ENCODE measurements at regions not wholly inside any gene's neighbourhood (a gene's known extent, or its start where the extent isn't known, plus 50 kb on each side); places are given as distances from the start of the nearest gene placed in this dataset.

GRCh38 chr1:194069831-194070218, 883.4 kb upstream of the B3GALT2 start:
- no peak overlapping the region for H2AFZ ChIP-seq (ENCODE audit: low read length)
- H3K27me3 ChIP-seq (ENCODE audit: insufficient read depth, low read length), result no peaks in the 10 kb centered on the region
- no peaks in the 10 kb centered on the region for H3K79me2 ChIP-seq (ENCODE audit: insufficient read depth, low read length)
- no peaks in the 10 kb centered on the region for H3K36me3 ChIP-seq (ENCODE audit: insufficient read depth, low read length)
- no peaks in the 10 kb centered on the region for H3K4me1 ChIP-seq (ENCODE audit: insufficient read depth, low read length, severe bottlenecking)
- H3K4me3 ChIP-seq (ENCODE audit: low read depth, low read length, poor library complexity, severe bottlenecking), result no peak overlapping the region
- H4K20me1 ChIP-seq (ENCODE audit: insufficient read depth, low read length), result no peaks in the 10 kb centered on the region
- no peaks in the 10 kb centered on the region; the same call in 1 of the 2 replicates for H3F3A ChIP-seq (ENCODE audit: insufficient read depth, low read length)
- no peak overlapping the region for H3K27ac ChIP-seq (ENCODE audit: low read depth, low read length, poor library complexity, severe bottlenecking)
- TF ChIP-seq EZH2 (IDR thresholded peaks at IDR 0.05; ENCODE audit: borderline replicate concordance, low read length), result no peak
- TF ChIP-seq, protein P1, sequence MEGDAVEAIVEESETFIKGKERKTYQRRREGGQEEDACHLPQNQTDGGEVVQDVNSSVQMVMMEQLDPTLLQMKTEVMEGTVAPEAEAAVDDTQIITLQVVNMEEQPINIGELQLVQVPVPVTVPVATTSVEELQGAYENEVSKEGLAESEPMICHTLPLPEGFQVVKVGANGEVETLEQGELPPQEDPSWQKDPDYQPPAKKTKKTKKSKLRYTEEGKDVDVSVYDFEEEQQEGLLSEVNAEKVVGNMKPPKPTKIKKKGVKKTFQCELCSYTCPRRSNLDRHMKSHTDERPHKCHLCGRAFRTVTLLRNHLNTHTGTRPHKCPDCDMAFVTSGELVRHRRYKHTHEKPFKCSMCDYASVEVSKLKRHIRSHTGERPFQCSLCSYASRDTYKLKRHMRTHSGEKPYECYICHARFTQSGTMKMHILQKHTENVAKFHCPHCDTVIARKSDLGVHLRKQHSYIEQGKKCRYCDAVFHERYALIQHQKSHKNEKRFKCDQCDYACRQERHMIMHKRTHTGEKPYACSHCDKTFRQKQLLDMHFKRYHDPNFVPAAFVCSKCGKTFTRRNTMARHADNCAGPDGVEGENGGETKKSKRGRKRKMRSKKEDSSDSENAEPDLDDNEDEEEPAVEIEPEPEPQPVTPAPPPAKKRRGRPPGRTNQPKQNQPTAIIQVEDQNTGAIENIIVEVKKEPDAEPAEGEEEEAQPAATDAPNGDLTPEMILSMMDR (IDR thresholded peaks at IDR 0.05; ENCODE audit: low read length), result no peak
- H3K4me2 ChIP-seq (ENCODE audit: low read length), result no peak overlapping the region
- H3K9me2 ChIP-seq (ENCODE audit: low read depth, low read length), result no peaks in the 10 kb centered on the region
- H3K9ac ChIP-seq (ENCODE audit: low read length), result no peak overlapping the region
- H3K9me3 ChIP-seq (ENCODE audit: low read length), result no peaks in the 10 kb centered on the region

DNA sequence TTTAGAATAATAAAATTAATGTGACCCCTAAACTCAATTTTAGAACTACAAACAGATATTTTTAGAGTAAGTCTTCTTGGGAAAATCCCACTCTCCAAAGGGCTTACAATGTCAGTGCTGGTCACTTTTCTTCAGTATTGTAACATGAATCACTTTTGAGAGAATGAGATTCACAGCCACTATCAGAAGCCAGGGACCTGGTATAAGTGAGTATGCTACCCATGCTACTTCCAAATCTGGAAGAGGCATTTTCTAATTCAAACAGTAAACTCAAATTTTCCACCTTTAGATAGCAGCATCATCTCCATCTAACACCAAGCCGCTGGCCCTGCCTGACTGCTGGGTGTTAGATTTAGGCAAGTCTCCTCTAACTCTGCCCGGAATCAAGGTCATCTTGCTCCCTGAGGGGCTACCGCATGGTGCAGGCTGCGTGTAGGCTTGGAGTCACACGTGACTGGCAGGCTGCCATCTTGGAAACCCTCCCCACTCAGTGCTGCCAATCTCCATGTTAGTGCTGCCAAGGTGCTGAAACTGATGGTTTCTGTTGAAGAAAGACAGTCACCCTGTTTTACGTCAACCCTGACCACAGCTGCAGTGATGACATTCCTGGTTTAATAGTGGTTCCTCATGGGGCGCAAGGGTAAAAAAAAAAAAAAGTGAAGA, 882.9 kb upstream of the B3GALT2 start:
- H3F3A ChIP-seq (ENCODE audit: insufficient read depth, low read length), result no peaks in the 10 kb centered on the region; the same call in 1 of the 2 replicates
- TF ChIP-seq, protein P1 (IDR thresholded peaks at IDR 0.05; ENCODE audit: low read length), result no peak
- TF ChIP-seq EZH2 (IDR thresholded peaks at IDR 0.05; ENCODE audit: borderline replicate concordance, low read length), result no peak
- H3K4me1 ChIP-seq (ENCODE audit: insufficient read depth, low read length, severe bottlenecking), result no peaks in the 10 kb centered on the region
- H3K4me2 ChIP-seq (ENCODE audit: low read length), result no peak overlapping the region
- no peaks in the 10 kb centered on the region for H3K27me3 ChIP-seq (ENCODE audit: insufficient read depth, low read length)
- no peaks in the 10 kb centered on the region for H3K36me3 ChIP-seq (ENCODE audit: insufficient read depth, low read length)
- H2AFZ ChIP-seq (ENCODE audit: low read length), result no peak overlapping the region
- H3K9ac ChIP-seq (ENCODE audit: low read length), result no peak overlapping the region
- H3K79me2 ChIP-seq (ENCODE audit: insufficient read depth, low read length), result no peaks in the 10 kb centered on the region
- H4K20me1 ChIP-seq (ENCODE audit: insufficient read depth, low read length), result no peaks in the 10 kb centered on the region
- no peak overlapping the region for H3K27ac ChIP-seq (ENCODE audit: low read depth, low read length, poor library complexity, severe bottlenecking)
- H3K9me3 ChIP-seq (ENCODE audit: low read length), result no peaks in the 10 kb centered on the region
- no peak overlapping the region for H3K4me3 ChIP-seq (ENCODE audit: low read depth, low read length, poor library complexity, severe bottlenecking)
- H3K9me2 ChIP-seq (ENCODE audit: low read depth, low read length), result no peaks in the 10 kb centered on the region

DNA sequence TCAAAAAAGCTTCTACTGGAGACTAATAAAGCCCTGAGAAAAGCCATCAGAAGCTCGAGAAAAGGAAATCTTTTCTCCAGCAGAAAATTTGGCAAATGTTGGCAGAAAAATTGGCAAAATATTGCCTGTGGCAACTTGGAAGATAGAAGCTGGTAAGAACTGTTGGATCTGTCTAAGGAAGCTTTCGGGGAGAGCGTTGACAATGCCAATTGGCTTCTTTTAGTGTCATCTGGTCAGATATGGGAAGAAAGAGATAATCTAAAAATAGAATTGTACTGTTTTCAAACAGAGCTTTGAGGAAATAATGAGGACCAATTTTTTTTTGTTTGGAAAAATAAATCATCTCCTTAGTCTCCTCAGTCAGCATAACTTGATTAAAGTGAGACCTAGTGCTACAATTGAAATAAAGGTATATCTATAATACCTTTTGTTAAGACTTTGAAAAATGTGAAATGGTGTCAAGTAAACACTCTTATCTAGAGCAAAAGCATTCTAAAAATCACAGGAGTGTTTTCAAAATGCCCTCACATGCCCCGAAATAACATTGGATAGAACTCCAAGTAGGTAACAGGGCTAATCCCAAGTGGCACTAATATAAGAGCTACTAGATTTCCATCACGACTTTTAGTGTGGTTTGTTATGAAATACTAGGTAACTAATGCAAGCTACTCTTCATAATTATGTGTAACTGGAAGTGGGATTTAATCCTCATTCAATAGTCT, 882.2 kb upstream of the B3GALT2 start:
- H3K4me2 ChIP-seq (ENCODE audit: low read length), result no peak overlapping the region
- H3K9ac ChIP-seq (ENCODE audit: low read length), result no peak overlapping the region
- no peaks in the 10 kb centered on the region for H3K4me1 ChIP-seq (ENCODE audit: insufficient read depth, low read length, severe bottlenecking)
- no peaks in the 10 kb centered on the region for H3K27me3 ChIP-seq (ENCODE audit: insufficient read depth, low read length)
- H3K9me2 ChIP-seq (ENCODE audit: low read depth, low read length), result no peaks in the 10 kb centered on the region
- no peak overlapping the region for H2AFZ ChIP-seq (ENCODE audit: low read length)
- H3F3A ChIP-seq (ENCODE audit: insufficient read depth, low read length), result no peaks in the 10 kb centered on the region
- H3K4me3 ChIP-seq (ENCODE audit: low read depth, low read length, poor library complexity, severe bottlenecking), result no peak overlapping the region
- H4K20me1 ChIP-seq (ENCODE audit: insufficient read depth, low read length), result no peaks in the 10 kb centered on the region
- no peaks in the 10 kb centered on the region for H3K9me3 ChIP-seq (ENCODE audit: low read length)
- H3K27ac ChIP-seq (ENCODE audit: low read depth, low read length, poor library complexity, severe bottlenecking), result no peak overlapping the region
- H3K79me2 ChIP-seq (ENCODE audit: insufficient read depth, low read length), result no peaks in the 10 kb centered on the region
- TF ChIP-seq EZH2 (IDR thresholded peaks at IDR 0.05; ENCODE audit: borderline replicate concordance, low read length), result no peak
- TF ChIP-seq, protein P1 (IDR thresholded peaks at IDR 0.05; ENCODE audit: low read length), result no peak
- H3K36me3 ChIP-seq (ENCODE audit: insufficient read depth, low read length), result no peaks in the 10 kb centered on the region
